Mucosa of stomach (tissue), 1 donor: ENCODE measurements at regions not wholly inside any gene's neighbourhood (a gene's known extent, or its start where the extent isn't known, plus 50 kb on each side); places are given as distances from the start of the nearest gene placed in this dataset.
"Not testable (repeated sequence)": the region's sequence is repeated elsewhere in the genome, so short reads cannot be mapped to it uniquely, and the experiment has no call there.

Experiments
- H3K27me3 ChIP-seq: one replicate; pipeline ENCODE4 v1.7.0; 2013; ENCODE audit warnings: mild to moderate bottlenecking, low read length; ENCODE audit not compliant: control insufficient read depth, insufficient read depth
- H3K36me3 ChIP-seq: one replicate; pipeline ENCODE4 v1.7.0; 2013; ENCODE audit warnings: low read length; ENCODE audit not compliant: control insufficient read depth, insufficient read depth
- H3K4me1 ChIP-seq: one replicate; pipeline ENCODE4 v1.7.0; 2013; ENCODE audit warnings: mild to moderate bottlenecking, low read length; ENCODE audit not compliant: control insufficient read depth, insufficient read depth
- H3K4me3 ChIP-seq: one replicate; pipeline ENCODE4 v1.7.0; 2013; ENCODE audit warnings: low read length
- H3K9ac ChIP-seq: one replicate; pipeline ENCODE4 v1.7.0; 2013; ENCODE audit warnings: mild to moderate bottlenecking, low read length, moderate library complexity
- H3K9me3 ChIP-seq: one replicate; pipeline ENCODE4 v1.7.0; 2013; ENCODE audit warnings: mild to moderate bottlenecking, low read length, moderate library complexity; ENCODE audit not compliant: control insufficient read depth
- donor health status: Pancreatic carcinoma.

DNA sequence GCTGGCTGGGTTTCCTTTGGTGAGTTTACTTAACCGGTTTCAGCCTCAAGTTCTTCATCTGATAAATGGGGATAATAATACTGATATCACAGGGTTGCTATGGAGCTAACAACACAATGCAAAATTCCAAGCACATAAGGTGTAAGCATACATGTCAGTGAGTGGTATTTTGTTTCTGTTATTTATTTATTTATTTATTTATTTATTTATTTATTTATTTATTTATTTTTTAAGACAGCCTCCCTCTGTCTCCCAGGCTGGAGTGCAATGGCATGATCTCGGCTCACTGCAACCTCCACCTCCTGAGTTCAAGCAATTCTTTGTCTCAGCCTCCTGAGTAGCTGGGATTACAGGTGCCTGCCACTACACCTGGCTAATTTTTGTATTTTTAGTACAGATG lies 1287.4 kb upstream of the TMEM132C start:
- not testable (repeated sequence) for H3K4me1 ChIP-seq, H3K36me3 ChIP-seq, H3K27me3 ChIP-seq, H3K9me3 ChIP-seq, H3K9ac ChIP-seq, H3K4me3 ChIP-seq

DNA sequence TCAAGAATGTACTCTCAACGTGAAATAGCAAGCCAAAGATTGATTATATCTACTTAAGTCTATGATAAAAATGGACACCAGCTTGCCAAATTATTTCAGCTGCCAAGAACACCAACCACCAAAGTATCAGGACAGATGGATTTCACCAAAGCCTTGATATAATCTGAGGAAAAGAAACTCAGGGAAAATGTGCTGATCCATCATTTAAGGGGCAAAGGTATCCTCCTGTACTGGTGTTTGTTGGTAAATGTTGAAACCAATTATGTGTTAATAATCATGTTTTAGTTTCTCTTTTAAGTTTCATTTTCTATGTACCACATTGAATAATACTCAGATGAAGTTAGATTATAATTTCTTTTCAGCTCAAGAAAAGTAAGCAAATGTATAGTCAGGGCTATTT lies 1284.3 kb upstream of the TMEM132C start:
- H3K9me3 ChIP-seq, result no peaks in the 10 kb centered on the region
- no peaks in the 10 kb centered on the region for H3K27me3 ChIP-seq
- H3K4me1 ChIP-seq, result no peaks in the 10 kb centered on the region
- H3K36me3 ChIP-seq, result no peaks in the 10 kb centered on the region
- H3K9ac ChIP-seq, result no peak overlapping the region
- H3K4me3 ChIP-seq, result no peak overlapping the region

DNA sequence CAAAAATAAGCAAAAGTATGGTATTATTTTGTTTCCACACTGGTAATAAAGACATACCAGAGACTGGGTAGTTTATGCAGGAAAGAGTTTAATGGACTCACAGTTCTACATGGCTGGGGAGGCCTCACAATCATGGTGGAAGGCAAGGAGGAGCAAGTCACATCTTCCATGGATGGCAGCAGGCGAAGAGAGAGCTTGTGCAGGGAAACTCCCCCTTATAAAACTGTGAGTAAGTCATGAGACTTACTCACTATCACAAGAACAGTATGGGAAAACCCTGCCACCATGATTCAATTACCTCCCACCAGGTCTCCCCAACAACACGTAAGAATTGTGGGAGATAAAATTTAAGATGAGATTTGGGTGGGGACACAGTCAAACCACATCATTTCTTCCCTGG lies 1283.2 kb upstream of the TMEM132C start:
- not testable (repeated sequence) for H3K4me3 ChIP-seq, H3K9me3 ChIP-seq, H3K36me3 ChIP-seq, H3K4me1 ChIP-seq, H3K27me3 ChIP-seq, H3K9ac ChIP-seq

DNA sequence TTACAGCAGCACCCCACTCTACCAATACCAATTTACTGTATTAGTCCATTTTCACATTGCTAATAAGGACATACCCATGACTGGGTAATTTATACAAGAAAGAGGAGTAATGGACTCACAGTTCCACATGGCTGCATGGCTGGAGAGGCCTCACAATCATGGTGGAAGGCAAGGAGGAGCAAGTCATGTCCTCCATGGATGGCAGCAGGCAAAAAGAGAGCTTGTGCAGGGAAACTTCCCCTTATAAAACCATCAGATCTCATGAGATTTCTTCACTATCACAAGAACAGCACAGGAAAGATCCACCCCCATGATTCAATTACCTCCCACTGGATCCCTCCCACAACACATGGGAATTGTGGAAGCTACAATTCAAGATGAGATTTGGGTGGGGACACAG lies 1281.3 kb upstream of the TMEM132C start:
- not testable (repeated sequence) for H3K4me3 ChIP-seq

DNA sequence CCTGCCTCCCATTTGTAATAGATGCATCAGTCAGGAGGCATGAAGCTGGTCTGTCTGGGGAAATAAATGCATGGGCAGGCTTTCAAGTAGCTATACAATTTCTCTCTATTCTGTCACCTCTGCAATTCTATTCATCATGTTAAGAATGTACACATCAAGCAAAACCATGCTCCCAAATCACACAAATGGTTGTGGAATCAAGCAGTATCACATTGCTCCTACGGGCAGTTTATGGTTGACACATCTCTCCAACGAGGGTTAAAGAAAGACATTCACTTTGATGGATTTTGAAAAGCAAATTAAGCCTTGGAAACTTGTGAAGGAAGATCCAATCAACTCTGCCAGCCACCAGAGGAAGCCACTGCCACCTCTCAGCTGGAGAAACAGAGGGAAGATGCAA lies 1277.4 kb upstream of the TMEM132C start:
- H3K27me3 ChIP-seq, result no peaks in the 10 kb centered on the region
- H3K9me3 ChIP-seq, result no peaks in the 10 kb centered on the region
- H3K9ac ChIP-seq, result no peak overlapping the region
- no peaks in the 10 kb centered on the region for H3K4me1 ChIP-seq
- H3K36me3 ChIP-seq, result no peaks in the 10 kb centered on the region
- no peak overlapping the region for H3K4me3 ChIP-seq

More for the DNA sequence above, 1281.3 kb upstream of the TMEM132C start:
- H3K9me3 ChIP-seq, H3K4me1 ChIP-seq, H3K27me3 ChIP-seq, H3K9ac ChIP-seq, H3K36me3 ChIP-seq: not testable (repeated sequence)

DNA sequence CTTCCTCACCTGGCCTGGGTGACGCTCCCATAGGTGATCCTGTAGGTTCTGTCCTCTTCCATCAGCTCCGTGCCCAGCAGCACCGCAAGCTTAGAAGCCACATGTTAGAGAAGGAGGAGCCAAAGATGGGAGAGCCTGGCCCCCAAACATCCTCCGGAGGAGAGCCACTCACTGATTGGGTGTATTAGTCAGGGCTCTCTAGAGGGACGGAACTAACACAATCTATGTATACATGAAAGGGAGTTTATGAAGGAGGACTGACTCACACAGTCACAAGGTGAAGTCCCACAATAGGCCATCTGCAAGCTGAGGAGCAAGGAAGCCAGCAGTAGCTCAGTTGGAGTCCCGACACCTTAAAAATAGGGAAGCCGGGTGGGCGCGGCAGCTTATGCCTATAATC lies 1273.1 kb upstream of the TMEM132C start:
- Histone ChIP-seq H3K9me3 (no peaks in the 10 kb centered on the region), H3K4me3 (no peak overlapping the region), H3K4me1 (no peaks in the 10 kb centered on the region), H3K36me3 (no peaks in the 10 kb centered on the region), H3K9ac (no peak overlapping the region), H3K27me3 (no peaks in the 10 kb centered on the region)

DNA sequence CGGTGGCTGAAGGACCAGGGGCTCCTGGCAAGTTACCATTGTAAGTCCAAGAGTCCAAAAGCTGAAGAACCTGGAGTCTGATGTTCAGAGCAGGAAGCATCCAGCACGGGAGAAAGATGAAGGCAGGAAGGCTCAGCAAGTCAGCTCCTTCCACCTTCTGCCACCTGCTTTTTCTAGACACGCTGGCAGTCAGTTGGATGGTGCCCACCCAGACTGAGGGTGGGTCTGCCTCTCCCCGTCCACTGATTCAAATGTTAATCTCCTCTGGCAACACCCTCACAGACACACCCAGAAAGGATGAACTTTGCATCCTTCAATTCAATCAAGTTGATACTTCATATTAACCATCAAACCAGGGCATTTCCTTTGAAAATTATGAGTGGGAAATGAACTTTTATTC lies 1272.4 kb upstream of the TMEM132C start:
- Histone ChIP-seq H3K9me3 (no peaks in the 10 kb centered on the region), H3K4me3 (no peak overlapping the region), H3K9ac (no peak overlapping the region), H3K27me3 (no peaks in the 10 kb centered on the region), H3K4me1 (no peaks in the 10 kb centered on the region), H3K36me3 (no peaks in the 10 kb centered on the region)

DNA sequence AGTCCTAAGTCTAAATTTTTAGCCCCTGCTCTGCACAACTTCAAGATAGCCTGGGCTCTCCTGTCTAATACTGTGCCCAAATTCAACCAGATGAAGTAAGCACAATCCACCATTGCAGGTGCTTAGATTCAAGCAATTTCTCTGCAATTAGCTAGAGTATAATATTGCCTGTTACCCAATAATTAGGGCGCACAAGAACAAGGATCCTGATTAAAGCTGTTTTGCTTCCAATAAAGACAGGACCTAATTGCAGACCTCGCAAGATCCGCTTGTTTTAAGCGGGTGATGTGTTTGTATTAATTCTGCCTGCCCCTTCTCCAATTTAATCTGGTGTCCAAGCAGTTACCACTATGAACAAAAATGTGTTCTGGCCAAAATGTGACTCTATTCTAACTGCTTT lies 1268.9 kb upstream of the TMEM132C start:
- H3K36me3 ChIP-seq, result no peaks in the 10 kb centered on the region
- no peak overlapping the region for H3K9ac ChIP-seq
- H3K4me1 ChIP-seq, result no peaks in the 10 kb centered on the region
- H3K27me3 ChIP-seq, result no peaks in the 10 kb centered on the region
- H3K9me3 ChIP-seq, result no peaks in the 10 kb centered on the region
- no peak overlapping the region for H3K4me3 ChIP-seq

DNA sequence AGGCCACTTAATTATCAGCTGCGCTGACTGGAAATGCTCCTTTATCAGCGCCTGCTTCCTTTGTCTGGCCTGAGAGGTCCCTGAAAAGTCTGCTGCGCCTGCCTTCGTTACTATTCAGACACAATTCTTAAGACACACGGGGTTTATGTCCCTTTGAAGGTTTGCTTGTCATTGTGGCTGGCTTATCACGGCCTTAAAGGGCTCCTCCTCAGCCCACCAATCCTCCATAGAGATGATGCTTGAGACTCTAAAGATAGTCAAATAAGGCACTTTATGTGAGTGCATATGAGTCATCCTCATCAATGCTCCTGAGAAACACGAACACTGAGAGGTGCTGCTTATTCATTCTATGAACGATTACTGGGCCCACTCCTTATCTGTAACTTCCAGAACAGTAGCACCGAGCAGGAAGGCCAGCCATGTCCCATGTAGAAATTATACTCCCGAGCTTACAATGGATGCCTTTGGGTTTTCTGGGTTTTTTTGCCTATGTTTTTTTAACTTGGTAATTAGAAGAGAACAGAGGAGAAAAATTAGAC lies 1268.2 kb upstream of the TMEM132C start:
- Histone ChIP-seq H3K4me1 (no peaks in the 10 kb centered on the region), H3K36me3 (no peaks in the 10 kb centered on the region), H3K9me3 (no peaks in the 10 kb centered on the region)

DNA sequence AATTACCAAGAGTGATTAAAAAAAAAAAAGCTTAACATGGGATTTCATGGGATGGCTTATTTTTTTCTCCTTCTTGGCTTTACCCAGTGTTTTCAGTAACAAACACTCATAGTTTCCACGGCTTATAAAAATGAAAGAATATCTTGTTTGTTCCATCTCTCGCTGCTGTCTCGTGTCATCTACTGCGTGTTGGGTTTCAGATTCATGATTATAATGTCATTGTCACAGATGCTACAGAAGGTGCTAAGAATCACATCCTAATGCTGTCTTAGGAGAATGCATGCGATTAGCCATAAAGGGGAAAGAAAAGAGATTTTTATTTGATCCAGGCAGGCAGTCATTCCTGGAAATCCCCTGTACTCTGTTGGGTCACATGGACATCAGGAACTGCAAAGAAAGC lies 1267.6 kb upstream of the TMEM132C start:
- Histone ChIP-seq H3K27me3 (no peaks in the 10 kb centered on the region), H3K4me3 (no peak overlapping the region), H3K9me3 (no peaks in the 10 kb centered on the region), H3K4me1 (no peaks in the 10 kb centered on the region), H3K36me3 (no peaks in the 10 kb centered on the region), H3K9ac (no peak overlapping the region)

More for the DNA sequence above, 1268.2 kb upstream of the TMEM132C start:
- H3K4me3 ChIP-seq, result no peak overlapping the region
- H3K9ac ChIP-seq, result no peak overlapping the region
- H3K27me3 ChIP-seq, result no peaks in the 10 kb centered on the region

DNA sequence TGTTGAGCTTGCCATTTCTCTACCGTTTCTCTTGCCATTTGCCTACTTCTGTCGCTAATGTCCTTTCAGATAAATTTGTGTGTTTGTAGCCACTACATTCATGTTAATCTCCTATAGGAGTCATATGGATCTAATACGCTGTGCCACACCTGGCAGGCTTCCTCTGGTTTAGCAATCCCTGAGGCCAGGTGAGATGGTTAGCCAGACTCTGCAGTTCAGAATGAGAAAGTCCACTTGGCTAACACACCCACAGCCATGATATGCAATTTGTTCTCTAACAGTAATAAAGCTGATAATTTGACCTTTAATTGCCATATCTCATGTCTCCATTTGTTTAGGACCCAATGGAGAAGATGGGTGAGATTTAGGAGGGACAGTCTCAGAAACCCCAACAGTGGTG lies 1261.6 kb upstream of the TMEM132C start:
- no peaks in the 10 kb centered on the region for H3K36me3 ChIP-seq
- H3K27me3 ChIP-seq, result no peaks in the 10 kb centered on the region
- no peak overlapping the region for H3K9ac ChIP-seq
- H3K4me3 ChIP-seq, result no peak overlapping the region
- H3K4me1 ChIP-seq, result no peaks in the 10 kb centered on the region
- no peaks in the 10 kb centered on the region for H3K9me3 ChIP-seq

DNA sequence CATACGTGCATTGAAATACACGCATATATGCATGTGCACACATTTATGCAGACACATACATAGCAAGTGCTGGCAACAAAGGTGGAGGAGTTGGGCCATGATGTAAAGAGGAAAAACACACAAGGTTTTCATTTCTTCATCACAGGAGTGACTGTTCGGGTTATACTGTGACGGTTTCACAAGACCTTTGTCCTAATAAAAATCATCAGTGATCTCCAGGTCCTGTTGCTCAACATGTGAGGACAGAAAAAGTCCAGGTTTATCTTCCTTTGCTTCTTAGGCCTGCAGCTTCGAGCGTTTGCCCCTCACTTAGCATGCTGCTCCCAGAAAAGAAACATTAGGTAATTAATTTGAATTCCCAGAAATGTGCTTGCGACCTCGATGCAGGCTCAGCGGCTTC lies 1260.0 kb upstream of the TMEM132C start:
- no peak overlapping the region for H3K9ac ChIP-seq
- H3K36me3 ChIP-seq, result no peaks in the 10 kb centered on the region
- no peak overlapping the region for H3K4me3 ChIP-seq
- no peaks in the 10 kb centered on the region for H3K9me3 ChIP-seq
- H3K27me3 ChIP-seq, result no peaks in the 10 kb centered on the region
- no peaks in the 10 kb centered on the region for H3K4me1 ChIP-seq

DNA sequence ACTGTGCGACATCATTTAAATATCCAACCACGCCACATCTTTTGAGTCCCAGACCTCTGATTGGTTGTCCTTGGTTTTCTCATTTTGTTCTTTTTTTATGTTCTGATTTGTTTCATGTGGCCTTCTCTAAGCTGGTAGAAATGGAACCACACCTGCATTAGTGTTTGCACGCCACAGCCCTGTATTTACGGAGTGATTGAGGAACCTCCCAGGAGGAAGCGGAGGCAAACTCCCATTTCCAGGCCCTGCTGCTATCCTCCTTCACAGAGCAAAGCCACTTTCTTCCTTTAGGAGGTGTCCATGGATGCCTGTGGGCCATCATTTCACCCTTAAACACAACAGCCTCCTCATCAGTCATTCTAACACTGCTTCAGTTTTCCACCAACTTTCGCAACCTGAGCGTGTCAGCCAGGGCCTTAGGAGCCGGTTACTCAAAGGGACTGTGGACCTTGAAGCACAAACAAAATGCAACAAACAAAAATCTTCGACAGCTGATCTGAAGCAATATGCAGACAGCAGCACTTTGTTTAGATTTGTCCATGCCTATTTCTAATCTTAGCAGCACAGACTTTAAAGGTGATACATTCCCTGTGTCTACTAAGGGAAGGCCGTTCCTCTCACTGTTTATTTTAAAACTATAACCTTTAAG lies 1258.1 kb upstream of the TMEM132C start:
- Histone ChIP-seq H3K4me1 (no peaks in the 10 kb centered on the region), H3K27me3 (no peaks in the 10 kb centered on the region), H3K9me3 (no peaks in the 10 kb centered on the region), H3K36me3 (no peaks in the 10 kb centered on the region), H3K4me3 (no peak overlapping the region), H3K9ac (no peak overlapping the region)
